Fibroblast of lung (primary cell): ENCODE measurements at regions not wholly inside any gene's neighbourhood (a gene's known extent, or its start where the extent isn't known, plus 50 kb on each side); places are given as distances from the start of the nearest gene placed in this dataset.

Source experiments
- DNase-seq, 2 donors: peaks; one replicate each; pipeline versions ENCODE4 v3.0.0 to v3.0.0-alpha.2; 2010; ENCODE audit warnings: low read depth in 2 of 2
- H2AFZ ChIP-seq: 2 replicates; pipeline ENCODE4 v1.5.1; 2012; ENCODE audit warnings: low read length, control low read depth, inconsistent platforms
- H3K27ac ChIP-seq: 2 replicates; pipeline ENCODE4 v1.5.1; 2011; ENCODE audit warnings: low read length, control low read depth; ENCODE audit not compliant: insufficient read depth
- H3K27me3 ChIP-seq: 2 replicates; pipeline ENCODE4 v1.5.1; 2011; ENCODE audit warnings: mild to moderate bottlenecking, low read length; ENCODE audit not compliant: control insufficient read depth, insufficient read depth
- H3K36me3 ChIP-seq: 2 replicates; pipeline ENCODE4 v1.5.1; 2011; ENCODE audit warnings: low read length; ENCODE audit not compliant: control insufficient read depth, insufficient read depth
- H3K4me1 ChIP-seq: 2 replicates; pipeline ENCODE4 v1.5.1; 2011; ENCODE audit warnings: low read length; ENCODE audit not compliant: control insufficient read depth, insufficient read depth; ENCODE audit errors: extremely low read depth
- H3K4me2 ChIP-seq: 2 replicates; pipeline ENCODE4 v1.5.1; 2011; ENCODE audit warnings: low read length, control low read depth; ENCODE audit not compliant: insufficient read depth; ENCODE audit errors: extremely low read depth
- H3K4me3 ChIP-seq, 4 experiments: fragments of 200-600 bp in 1 of 4; sonication (generic) in 1 of 4; replicated peaks in 1 of 4; 2 replicates each; pipeline ENCODE4 v1.5.1; 2011 to 2016; ENCODE audit warnings: low read length in 4 of 4, low read depth in 3 of 4, mild to moderate bottlenecking in 3 of 4, control low read depth in 2 of 4, inconsistent platforms in 1 of 4, mixed read lengths in 1 of 4; ENCODE audit not compliant: insufficient read depth in 1 of 4; ENCODE audit errors: control extremely low read depth in 1 of 4
- H3K79me2 ChIP-seq: 2 replicates; pipeline ENCODE4 v1.5.1; 2012; ENCODE audit warnings: mild to moderate bottlenecking, low read length, inconsistent platforms; ENCODE audit not compliant: control insufficient read depth, insufficient read depth
- H3K9ac ChIP-seq: 2 replicates; pipeline ENCODE4 v1.5.1; 2011; ENCODE audit warnings: mild to moderate bottlenecking, low read length, control low read depth; ENCODE audit not compliant: insufficient read depth
- H3K9me3 ChIP-seq: 2 replicates; pipeline ENCODE4 v1.5.1; 2012; ENCODE audit warnings: low read depth, low read length; ENCODE audit not compliant: control insufficient read depth, insufficient read depth
- H4K20me1 ChIP-seq: 2 replicates; pipeline ENCODE4 v1.5.1; 2011; ENCODE audit warnings: low read length; ENCODE audit not compliant: control insufficient read depth, insufficient read depth; ENCODE audit errors: extremely low read depth
- CTCF ChIP-seq, 2 donors: IDR thresholded peaks in 1 of 2; conservative IDR thresholded peaks in 1 of 2; 1 replicate in 1 of 2; 2 replicates in 1 of 2; pipeline ENCODE4 v1.5.1; 2011 to 2012; ENCODE audit warnings: low read length in 2 of 2, control low read depth in 1 of 2, inconsistent platforms in 1 of 2, low read depth in 1 of 2, mild to moderate bottlenecking in 1 of 2
- EZH2 ChIP-seq: IDR thresholded peaks from 2 replicates; pipeline ENCODE4 v1.5.1; 2012; ENCODE audit warnings: low read length, control low read depth, mild to moderate bottlenecking; ENCODE audit errors: missing control alignments

GRCh38 chr2:5889519-5889918 is 197.3 kb downstream of the SOX11 start:
- H3K4me3 ChIP-seq, result no peak overlapping the region
- no peak overlapping the region for H3K4me2 ChIP-seq
- no peak overlapping the region for H2AFZ ChIP-seq
- H3K9ac ChIP-seq, result no peak overlapping the region
- TF ChIP-seq CTCF (conservative IDR thresholded peaks at IDR 0.05 in 1 of 2, IDR thresholded peaks at IDR 0.05 in 1 of 2; ENCODE audit: low read depth in 1 of 2, low read length in 2 of 2), result no peak
- TF ChIP-seq EZH2, result no peak
- H3K27me3 ChIP-seq, result no peaks in the 10 kb centered on the region
- H4K20me1 ChIP-seq, result no peaks in the 10 kb centered on the region
- no peak for DNase-seq
- no peaks in the 10 kb centered on the region for H3K4me1 ChIP-seq
- no peaks in the 10 kb centered on the region for H3K36me3 ChIP-seq
- no peak overlapping the region for H3K27ac ChIP-seq
- no peaks in the 10 kb centered on the region for H3K9me3 ChIP-seq
- no peaks in the 10 kb centered on the region for H3K79me2 ChIP-seq

GRCh38 chr2:5894355-5894754 is 202.2 kb downstream of the SOX11 start:
- no peak for DNase-seq
- H3K4me3 ChIP-seq, result no peak overlapping the region
- H3K4me1 ChIP-seq, result no peaks in the 10 kb centered on the region
- H3K9me3 ChIP-seq, result no peaks in the 10 kb centered on the region
- no peak overlapping the region for H3K9ac ChIP-seq
- H3K4me2 ChIP-seq, result no peak overlapping the region
- H3K36me3 ChIP-seq, result no peaks in the 10 kb centered on the region
- no peaks in the 10 kb centered on the region for H4K20me1 ChIP-seq
- H3K27me3 ChIP-seq, result no peaks in the 10 kb centered on the region
- H3K79me2 ChIP-seq, result no peaks in the 10 kb centered on the region
- H3K27ac ChIP-seq, result no peak overlapping the region
- no peak overlapping the region for H2AFZ ChIP-seq
- no peak for TF ChIP-seq CTCF (conservative IDR thresholded peaks at IDR 0.05 in 1 of 2, IDR thresholded peaks at IDR 0.05 in 1 of 2; ENCODE audit: low read depth in 1 of 2, low read length in 2 of 2)
- TF ChIP-seq EZH2, result no peak

- DNase-seq, result no peak
- Histone ChIP-seq H3K27ac (no peak overlapping the region), H3K9ac (no peak overlapping the region), H2AFZ (no peak overlapping the region), H3K9me3 (no peaks in the 10 kb centered on the region), H3K4me1 (no peaks in the 10 kb centered on the region), H3K4me2 (no peak overlapping the region), H3K27me3 (no peaks in the 10 kb centered on the region), H4K20me1 (no peaks in the 10 kb centered on the region), H3K36me3 (no peaks in the 10 kb centered on the region), H3K79me2 (no peaks in the 10 kb centered on the region), H3K4me3 (no peak overlapping the region)
- TF ChIP-seq CTCF (conservative IDR thresholded peaks at IDR 0.05 in 1 of 2, IDR thresholded peaks at IDR 0.05 in 1 of 2; ENCODE audit: low read depth in 1 of 2, low read length in 2 of 2), result no peak
- no peak for TF ChIP-seq EZH2
These were observed 203.1 kb downstream of the SOX11 start for GRCh38 chr2:5895284-5895683.
